GM23338 (cell line): ENCODE measurements at regions not wholly inside any gene's neighbourhood (a gene's known extent, or its start where the extent isn't known, plus 50 kb on each side); places are given as distances from the start of the nearest gene placed in this dataset.

ENCODE experiments used
- CREB1 ChIP-seq: fragments of 250-450 bp; sonication (Bioruptor Pico); IDR thresholded peaks from 2 replicates; pipeline ENCODE4 v1.5.0; 2020; ENCODE audit warnings: low read depth, mild to moderate bottlenecking, moderate library complexity
- EZH2 ChIP-seq: fragments of 200-600 bp; sonication (generic); IDR thresholded peaks from one replicate; pipeline ENCODE4 v1.8.0; 2017; ENCODE audit warnings: antibody characterized with exemption, mild to moderate bottlenecking, low read depth; ENCODE audit not compliant: unreplicated experiment
- JUNB ChIP-seq: IDR thresholded peaks from one replicate; pipeline ENCODE4 v1.6.1; 2016; ENCODE audit warnings: antibody characterized with exemption; ENCODE audit not compliant: unreplicated experiment
- POLR2AphosphoS5 ChIP-seq: IDR thresholded peaks from 2 replicates; pipeline ENCODE4 v1.6.1; 2016; ENCODE audit warnings: antibody characterized with exemption, low read depth
- STAT1 ChIP-seq: IDR thresholded peaks from one replicate; pipeline ENCODE4 v1.6.1; 2016; ENCODE audit warnings: antibody characterized with exemption; ENCODE audit not compliant: unreplicated experiment
- ZNF114 ChIP-seq: fragments of 250-450 bp; sonication (Bioruptor Pico); IDR thresholded peaks from 2 replicates; pipeline ENCODE4 v1.5.0; 2020; ENCODE audit warnings: mild to moderate bottlenecking, moderate library complexity
- TF ChIP-seq, protein P1 (sequence below): fragments of 250-450 bp; sonication (Bioruptor Pico); IDR thresholded peaks from 2 replicates; pipeline ENCODE4 v1.5.0; 2020; ENCODE audit warnings: mild to moderate bottlenecking, moderate library complexity
- TF ChIP-seq, protein P2 (sequence below), 2 experiments: fragments of 200-600 bp in 1 of 2; sonication (generic) in 1 of 2; conservative IDR thresholded peaks; 2 replicates each; pipeline versions ENCODE4 v1.5.1 to v1.6.1; 2016 to 2017; ENCODE audit warnings: antibody characterized with exemption in 2 of 2, low read depth in 2 of 2, mild to moderate bottlenecking in 2 of 2, moderate library complexity in 1 of 2
- TF ChIP-seq, protein P3 (sequence below): IDR thresholded peaks from 2 replicates; pipeline ENCODE4 v1.6.1; 2016; ENCODE audit warnings: antibody characterized with exemption

DNA sequence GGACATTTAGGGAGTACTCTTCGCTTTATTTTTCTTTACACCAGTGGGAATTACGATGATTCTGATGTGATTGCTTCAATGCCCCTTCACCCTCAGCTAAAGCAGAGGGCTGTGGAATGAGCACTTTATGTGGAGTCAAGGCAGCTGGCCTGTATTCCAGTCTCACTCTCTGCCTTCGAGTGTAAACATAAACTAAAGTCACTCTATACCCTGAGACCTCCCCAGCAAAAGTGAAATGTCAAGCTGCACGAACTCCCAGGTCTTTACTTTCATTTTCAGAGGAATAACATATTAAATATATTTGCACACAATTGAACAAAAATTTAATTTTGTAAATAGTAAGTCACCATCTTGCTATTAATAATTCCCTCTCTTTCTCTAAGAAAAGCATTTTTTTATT lies 557.1 kb downstream of the DACH1 start (continued):
- TF ChIP-seq, protein P1, sequence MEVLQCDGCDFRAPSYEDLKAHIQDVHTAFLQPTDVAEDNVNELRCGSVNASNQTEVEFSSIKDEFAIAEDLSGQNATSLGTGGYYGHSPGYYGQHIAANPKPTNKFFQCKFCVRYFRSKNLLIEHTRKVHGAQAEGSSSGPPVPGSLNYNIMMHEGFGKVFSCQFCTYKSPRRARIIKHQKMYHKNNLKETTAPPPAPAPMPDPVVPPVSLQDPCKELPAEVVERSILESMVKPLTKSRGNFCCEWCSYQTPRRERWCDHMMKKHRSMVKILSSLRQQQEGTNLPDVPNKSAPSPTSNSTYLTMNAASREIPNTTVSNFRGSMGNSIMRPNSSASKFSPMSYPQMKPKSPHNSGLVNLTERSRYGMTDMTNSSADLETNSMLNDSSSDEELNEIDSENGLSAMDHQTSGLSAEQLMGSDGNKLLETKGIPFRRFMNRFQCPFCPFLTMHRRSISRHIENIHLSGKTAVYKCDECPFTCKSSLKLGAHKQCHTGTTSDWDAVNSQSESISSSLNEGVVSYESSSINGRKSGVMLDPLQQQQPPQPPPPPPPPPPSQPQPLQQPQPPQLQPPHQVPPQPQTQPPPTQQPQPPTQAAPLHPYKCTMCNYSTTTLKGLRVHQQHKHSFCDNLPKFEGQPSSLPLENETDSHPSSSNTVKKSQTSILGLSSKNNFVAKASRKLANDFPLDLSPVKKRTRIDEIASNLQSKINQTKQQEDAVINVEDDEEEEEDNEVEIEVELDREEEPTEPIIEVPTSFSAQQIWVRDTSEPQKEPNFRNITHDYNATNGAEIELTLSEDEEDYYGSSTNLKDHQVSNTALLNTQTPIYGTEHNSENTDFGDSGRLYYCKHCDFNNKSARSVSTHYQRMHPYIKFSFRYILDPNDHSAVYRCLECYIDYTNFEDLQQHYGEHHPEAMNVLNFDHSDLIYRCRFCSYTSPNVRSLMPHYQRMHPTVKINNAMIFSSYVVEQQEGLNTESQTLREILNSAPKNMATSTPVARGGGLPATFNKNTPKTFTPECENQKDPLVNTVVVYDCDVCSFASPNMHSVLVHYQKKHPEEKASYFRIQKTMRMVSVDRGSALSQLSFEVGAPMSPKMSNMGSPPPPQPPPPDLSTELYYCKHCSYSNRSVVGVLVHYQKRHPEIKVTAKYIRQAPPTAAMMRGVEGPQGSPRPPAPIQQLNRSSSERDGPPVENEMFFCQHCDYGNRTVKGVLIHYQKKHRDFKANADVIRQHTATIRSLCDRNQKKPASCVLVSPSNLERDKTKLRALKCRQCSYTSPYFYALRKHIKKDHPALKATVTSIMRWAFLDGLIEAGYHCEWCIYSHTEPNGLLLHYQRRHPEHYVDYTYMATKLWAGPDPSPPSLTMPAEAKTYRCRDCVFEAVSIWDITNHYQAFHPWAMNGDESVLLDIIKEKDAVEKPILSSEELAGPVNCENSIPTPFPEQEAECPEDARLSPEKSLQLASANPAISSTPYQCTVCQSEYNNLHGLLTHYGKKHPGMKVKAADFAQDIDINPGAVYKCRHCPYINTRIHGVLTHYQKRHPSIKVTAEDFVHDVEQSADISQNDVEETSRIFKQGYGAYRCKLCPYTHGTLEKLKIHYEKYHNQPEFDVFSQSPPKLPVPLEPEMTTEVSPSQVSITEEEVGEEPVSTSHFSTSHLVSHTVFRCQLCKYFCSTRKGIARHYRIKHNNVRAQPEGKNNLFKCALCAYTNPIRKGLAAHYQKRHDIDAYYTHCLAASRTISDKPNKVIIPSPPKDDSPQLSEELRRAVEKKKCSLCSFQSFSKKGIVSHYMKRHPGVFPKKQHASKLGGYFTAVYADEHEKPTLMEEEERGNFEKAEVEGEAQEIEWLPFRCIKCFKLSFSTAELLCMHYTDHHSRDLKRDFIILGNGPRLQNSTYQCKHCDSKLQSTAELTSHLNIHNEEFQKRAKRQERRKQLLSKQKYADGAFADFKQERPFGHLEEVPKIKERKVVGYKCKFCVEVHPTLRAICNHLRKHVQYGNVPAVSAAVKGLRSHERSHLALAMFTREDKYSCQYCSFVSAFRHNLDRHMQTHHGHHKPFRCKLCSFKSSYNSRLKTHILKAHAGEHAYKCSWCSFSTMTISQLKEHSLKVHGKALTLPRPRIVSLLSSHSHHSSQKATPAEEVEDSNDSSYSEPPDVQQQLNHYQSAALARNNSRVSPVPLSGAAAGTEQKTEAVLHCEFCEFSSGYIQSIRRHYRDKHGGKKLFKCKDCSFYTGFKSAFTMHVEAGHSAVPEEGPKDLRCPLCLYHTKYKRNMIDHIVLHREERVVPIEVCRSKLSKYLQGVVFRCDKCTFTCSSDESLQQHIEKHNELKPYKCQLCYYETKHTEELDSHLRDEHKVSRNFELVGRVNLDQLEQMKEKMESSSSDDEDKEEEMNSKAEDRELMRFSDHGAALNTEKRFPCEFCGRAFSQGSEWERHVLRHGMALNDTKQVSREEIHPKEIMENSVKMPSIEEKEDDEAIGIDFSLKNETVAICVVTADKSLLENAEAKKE (CRISPR knock-in tag): no peak
- no peak for TF ChIP-seq CREB1
- no peak for TF ChIP-seq ZNF114
- TF ChIP-seq, protein P2, sequence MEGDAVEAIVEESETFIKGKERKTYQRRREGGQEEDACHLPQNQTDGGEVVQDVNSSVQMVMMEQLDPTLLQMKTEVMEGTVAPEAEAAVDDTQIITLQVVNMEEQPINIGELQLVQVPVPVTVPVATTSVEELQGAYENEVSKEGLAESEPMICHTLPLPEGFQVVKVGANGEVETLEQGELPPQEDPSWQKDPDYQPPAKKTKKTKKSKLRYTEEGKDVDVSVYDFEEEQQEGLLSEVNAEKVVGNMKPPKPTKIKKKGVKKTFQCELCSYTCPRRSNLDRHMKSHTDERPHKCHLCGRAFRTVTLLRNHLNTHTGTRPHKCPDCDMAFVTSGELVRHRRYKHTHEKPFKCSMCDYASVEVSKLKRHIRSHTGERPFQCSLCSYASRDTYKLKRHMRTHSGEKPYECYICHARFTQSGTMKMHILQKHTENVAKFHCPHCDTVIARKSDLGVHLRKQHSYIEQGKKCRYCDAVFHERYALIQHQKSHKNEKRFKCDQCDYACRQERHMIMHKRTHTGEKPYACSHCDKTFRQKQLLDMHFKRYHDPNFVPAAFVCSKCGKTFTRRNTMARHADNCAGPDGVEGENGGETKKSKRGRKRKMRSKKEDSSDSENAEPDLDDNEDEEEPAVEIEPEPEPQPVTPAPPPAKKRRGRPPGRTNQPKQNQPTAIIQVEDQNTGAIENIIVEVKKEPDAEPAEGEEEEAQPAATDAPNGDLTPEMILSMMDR (conservative IDR thresholded peaks at IDR 0.05; ENCODE audit: low read depth in 2 of 2): no peak
- TF ChIP-seq EZH2: no peak
- TF ChIP-seq JUNB: no peak
- TF ChIP-seq, protein P3, sequence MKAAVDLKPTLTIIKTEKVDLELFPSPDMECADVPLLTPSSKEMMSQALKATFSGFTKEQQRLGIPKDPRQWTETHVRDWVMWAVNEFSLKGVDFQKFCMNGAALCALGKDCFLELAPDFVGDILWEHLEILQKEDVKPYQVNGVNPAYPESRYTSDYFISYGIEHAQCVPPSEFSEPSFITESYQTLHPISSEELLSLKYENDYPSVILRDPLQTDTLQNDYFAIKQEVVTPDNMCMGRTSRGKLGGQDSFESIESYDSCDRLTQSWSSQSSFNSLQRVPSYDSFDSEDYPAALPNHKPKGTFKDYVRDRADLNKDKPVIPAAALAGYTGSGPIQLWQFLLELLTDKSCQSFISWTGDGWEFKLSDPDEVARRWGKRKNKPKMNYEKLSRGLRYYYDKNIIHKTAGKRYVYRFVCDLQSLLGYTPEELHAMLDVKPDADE: no peak
- TF ChIP-seq STAT1: no peak
- TF ChIP-seq POLR2AphosphoS5: no peak
